ENCODE measurements at regions not wholly inside any gene's neighbourhood (a gene's known extent, or its start where the extent isn't known, plus 50 kb on each side); places are given as distances from the start of the nearest gene placed in this dataset.
"Not testable (repeated sequence)": the region's sequence is repeated elsewhere in the genome, so short reads cannot be mapped to it uniquely, and the experiment has no call there.

DNA sequence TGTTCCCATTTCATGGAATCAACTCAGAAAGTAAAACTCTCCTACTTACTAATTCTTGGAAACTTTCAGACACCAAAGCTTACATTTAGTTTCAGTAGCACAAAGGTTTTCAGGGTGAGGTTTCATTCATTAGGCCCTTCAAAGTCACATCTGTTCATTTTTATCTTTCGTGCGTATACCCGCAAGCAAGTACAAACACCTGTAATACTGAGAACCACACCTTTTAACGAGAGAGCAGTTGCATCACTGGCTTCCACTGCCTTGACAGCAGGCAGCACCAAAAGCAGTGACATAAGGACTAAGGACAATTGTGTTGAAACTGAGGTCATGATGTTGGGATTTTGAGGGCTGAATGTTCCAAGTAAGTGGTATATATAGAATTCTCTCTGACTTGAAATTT, 60.5 kb downstream of the GOLGA6L22 start:
- DNase-seq: not testable (repeated sequence)

GRCh38 chr15:22526537-22526936, 67.8 kb downstream of the GOLGA6L22 start:
- DNase-seq: not testable (repeated sequence)

GRCh38 chr15:22527016-22527415, 68.3 kb downstream of the GOLGA6L22 start:
- DNase-seq: not testable (repeated sequence)

DNA sequence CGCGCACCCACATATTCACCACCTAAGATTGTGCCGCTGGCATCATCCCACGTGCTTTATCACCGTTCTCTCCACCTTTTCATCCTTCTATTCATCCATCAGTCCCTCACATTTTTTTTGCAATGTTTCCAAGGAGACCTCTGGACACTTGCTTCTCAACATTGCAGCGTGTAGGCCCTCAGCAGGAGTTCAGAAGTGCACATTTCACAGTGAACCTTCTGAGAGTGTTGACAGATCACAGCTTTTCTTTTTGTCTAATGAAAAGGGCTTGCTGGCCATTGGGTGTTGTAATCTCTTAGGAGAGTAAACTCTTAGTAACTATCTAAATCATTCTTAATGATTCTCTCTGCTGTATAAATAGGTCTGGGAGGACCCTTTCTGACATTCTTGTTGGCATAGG, 70.5 kb downstream of the GOLGA6L22 start:
- DNase-seq: not testable (repeated sequence)

DNA sequence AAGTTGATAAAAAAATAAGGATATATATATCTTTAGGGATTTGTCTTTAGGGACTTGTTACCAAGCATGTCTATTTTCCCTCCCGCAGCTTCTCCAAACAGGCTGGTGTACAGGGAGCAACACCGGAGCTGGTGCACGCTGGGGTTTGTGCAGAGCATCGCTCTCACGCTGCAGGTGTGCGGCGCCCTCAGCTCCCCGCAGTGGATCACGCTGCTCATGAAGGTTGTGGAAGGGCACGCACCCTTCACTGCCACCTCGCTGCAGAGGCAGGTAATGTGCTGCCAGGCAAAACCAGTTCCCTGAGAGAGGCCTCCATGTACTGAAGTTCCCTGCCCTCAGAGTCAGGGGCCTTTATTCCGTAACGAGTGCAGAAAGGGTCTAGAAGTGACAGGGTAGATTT, 101.0 kb downstream of the GOLGA6L22 start:
- DNase-seq: not testable (repeated sequence)

DNA sequence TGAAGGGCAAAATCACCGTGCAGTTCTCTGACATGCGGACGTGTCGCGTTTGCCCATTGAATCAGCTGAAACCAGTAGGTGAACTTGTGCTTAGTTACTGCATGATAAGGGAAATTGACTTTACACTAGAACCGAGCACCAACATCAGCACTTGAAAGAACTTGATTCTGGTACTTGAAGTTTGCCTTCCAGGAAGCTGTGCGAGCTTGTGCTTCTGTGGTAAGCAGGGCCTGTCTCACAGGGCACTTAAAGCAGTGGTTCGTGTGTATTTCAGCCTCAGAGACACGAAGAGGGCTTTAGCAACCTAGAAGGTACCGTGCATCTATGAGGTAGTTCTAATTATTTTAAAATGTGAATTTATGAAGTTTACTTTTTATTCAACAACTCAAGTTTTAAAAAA, 103.0 kb downstream of the GOLGA6L22 start:
- DNase-seq: not testable (repeated sequence)

DNA sequence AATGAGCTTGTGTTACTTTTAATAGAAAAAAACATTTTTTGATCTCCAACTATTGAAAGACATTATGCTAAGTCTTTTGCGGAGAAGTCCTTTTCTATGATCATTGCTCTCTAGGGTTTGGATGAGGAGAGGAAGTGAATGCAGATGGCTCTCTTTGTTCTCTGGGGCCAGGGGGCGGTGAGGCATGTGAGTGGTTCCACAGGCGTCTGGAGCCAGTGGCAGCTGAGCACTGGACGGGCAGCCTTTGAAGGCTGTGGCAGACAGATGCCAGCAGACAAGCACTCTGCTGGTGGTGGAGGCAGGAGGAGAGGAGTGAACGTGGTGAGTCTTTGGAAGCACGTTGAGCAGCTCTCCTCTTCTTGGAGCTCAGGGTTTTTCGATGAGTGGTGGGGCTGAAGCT, 107.8 kb downstream of the GOLGA6L22 start:
- DNase-seq: not testable (repeated sequence)

DNA sequence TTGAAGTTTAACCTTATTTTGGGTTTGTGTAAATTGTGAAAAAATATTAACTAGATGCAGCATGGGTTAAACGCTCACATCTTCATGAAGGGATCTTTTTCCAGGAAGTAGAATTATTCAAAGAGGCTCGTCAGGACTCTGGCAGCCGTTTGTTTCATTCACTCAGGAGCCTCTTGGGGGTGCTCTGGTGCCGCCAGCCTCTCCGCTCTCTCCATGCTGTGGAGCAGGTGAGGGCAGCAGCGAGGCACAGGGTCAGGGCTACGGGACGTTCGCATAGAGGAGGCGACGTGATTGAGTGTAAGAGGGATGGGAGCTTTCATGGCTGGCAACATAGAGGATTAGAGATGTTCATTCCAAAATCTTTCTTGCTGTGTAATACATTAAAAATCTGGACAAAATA, 110.8 kb downstream of the GOLGA6L22 start:
- not testable (repeated sequence) for DNase-seq

DNA sequence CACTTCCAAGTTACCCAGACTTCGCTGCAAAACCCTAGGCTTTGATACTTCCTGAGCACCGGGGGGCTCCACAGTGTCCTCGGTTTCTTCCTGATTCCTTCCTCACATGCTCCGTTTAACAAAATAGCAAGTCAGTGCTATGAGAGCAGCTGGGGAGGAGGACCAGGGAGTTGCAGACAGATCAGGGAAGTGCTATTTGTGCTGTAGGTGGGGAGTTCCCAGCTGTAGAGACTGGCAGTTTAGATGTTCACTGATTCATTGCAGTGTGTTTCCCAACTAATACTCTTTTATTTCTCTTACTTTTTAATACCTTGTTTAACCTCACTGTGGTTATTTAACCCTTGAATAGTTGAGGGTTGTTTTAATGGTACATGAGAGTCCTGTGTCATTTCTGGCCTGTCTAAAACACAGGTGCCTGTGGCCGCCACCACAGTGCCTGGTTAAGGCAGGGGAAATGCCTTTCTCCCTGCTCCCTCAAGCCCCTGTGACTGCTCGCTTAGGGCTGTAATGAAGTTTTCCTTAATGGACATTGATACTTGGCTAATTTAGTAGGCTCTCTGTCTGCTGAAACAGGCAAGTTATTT, 113.5 kb downstream of the GOLGA6L22 start:
- DNase-seq: peak; percentile 47 to 68

DNA sequence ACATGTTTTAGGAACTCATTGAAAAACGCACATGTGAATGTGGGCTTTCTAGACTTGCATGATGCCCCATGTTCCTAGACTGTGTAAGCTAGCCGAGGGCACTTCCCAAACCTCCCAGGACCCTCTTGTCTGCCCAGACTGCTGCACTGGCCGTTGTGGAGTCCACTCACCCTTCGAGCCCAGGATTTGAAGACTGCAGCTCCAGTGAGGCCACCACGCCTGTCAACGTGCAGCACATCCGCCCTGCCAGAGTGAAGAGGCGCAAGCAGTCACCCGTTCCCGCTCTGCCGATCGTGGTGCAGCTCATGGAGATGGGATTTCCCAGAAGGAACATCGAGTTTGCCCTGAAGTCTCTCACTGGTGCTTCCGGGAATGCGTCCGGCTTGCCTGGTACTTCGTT, 114.1 kb downstream of the GOLGA6L22 start:
- not testable (repeated sequence) for DNase-seq

GRCh38 chr15:22577828-22578227, 119.1 kb downstream of the GOLGA6L22 start:
- DNase-seq: not testable (repeated sequence)

- DNase-seq: not testable (repeated sequence)
Observed at GRCh38 chr15:22579213-22579612, 120.5 kb downstream of the GOLGA6L22 start.

DNA sequence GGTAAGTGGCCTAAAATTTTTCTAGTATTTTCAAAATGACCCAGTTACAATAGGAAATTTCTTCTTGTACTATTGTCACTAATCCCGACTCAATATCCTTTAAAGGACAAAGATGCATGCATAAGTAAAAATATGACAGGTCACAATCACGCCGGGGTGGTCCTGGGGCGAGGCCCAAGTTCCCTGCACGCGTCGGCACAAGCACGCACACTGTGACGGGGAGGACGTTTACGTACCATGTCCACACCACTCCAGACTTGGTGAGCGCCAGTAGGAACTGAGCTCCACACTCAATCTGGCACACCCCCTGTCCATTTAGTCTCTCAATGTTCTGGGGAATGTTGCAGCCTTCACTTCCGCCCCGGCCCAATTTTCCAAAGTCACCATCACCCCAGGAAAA, 128.7 kb downstream of the GOLGA6L22 start:
- not testable (repeated sequence) for DNase-seq

DNA sequence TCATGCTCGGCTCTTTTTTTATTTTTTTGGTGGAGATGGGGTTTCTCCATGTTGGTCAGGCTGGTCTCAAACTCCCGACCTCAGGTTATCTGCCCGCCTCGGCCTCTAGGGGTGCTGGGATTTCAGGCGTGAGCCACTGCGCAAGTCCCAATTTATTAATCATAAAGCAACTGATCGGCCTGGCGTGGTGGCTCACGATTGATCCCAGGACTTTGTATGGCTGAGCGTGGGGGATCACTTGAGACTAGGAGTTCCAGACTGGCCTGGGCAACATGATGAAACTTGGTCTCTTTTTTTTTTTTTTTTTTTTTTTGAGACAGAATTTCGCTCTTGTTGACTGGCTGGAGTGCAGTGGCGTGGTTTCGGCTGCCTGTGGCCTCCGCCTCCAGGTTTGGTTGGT, 139.8 kb downstream of the GOLGA6L22 start:
- DNase-seq: not testable (repeated sequence)

DNA sequence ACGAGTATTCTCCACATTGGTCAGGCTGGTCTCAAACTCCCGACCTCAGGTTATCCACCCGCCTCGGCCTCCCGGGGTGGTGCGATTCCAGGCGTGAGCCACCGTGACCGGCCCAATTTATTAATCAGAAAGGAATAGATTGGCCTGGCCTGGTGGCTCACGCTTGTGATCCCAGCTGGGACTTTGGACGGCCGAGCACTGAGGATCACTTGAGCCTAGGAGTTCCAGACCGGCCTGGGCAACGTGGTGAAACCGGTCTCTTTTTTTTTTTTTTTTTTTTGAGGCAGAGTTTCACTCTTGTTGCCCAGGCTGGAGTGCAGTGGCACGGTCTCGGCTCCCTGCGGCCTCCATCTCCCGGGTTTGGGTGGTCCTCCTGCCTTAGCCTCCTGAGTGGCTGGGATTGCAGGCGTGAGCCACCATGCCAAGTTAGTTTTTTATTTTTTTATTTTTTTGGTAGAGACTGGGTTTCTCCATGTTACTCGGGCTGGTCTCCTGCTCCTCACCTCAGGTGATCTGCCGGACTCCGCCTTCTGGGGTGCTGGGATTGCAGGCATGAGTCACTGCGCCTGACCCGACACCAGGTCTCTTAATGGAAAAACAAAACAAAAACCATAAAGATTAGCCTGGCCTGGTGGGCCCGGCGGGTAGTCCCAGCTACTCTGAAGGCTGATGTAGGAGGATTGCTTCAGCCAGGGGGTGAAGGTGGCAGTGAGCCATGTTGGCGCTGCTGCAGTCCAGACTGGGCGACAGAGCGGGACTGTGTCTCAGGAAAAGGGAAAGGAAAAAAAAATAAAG, 141.0 kb downstream of the GOLGA6L22 start:
- DNase-seq: not testable (repeated sequence)

DNA sequence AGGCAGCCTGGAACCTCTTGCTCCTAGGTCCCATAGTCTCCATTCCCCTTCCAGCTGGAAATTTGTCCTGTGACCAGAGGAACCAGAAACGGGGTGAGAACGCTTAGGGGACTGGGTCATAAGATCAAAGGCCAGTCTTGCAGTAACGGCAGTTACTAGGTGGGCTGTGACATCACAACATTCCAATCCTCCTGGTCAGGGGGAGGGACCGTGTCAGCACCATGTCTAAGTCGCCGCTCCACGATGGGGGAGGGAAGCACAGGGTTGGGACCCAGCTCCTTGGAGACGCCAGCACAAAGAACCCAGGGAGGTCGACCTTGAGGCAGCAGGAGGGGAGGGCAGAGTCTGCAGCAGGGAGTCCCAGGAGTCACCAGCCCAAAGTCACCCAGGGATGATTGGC, 158.3 kb downstream of the GOLGA6L22 start:
- not testable (repeated sequence) for DNase-seq

GRCh38 chr15:22631789-22632188, 154.7 kb upstream of the NIPA1 start:
- not testable (repeated sequence) for DNase-seq

DNA sequence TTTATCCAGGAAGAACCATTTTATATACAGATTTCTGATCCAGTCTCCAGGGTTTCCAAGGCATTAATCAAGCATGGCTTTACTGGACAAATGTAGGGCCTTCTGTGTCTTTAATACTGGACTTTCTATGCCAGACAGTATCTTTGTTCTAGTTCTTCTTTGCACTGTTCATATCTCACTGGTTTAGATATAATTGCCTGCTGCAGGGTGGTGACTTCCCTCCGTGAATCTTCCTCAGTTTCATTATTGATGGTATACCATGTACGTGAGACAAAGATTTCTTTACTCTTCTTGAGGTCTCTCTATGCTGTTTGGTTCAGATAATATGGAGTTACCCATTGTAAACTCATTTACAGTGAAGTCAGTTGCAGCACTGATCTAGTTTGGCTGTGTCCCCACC, 146.5 kb upstream of the NIPA1 start:
- DNase-seq: not testable (repeated sequence)

- DNase-seq: not testable (repeated sequence)
Observed at GRCh38 chr15:22649458-22649857, 137.0 kb upstream of the NIPA1 start.

DNA sequence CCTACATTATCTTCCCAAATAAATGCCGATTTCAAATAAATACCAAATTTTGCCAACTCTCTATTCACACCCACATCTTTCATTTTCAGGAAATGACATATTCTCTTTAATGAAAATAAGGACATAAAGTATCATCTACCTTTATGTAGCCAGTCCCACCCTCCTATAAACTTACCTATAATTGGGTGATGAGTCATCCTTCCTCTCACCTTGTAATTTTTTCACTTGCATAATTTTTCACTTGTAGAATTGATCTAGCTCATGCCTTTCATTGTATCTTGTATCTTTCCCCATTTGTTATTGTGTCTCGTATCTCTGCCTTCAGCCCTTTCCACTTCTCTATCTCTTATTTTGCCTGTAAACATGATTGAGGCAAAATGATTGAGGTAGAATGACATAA, 135.3 kb upstream of the NIPA1 start:
- not testable (repeated sequence) for DNase-seq

- peak; percentile 11 to 46 for DNase-seq
Observed at GRCh38 chr15:22664294-22665058, 122.0 kb upstream of the NIPA1 start.

DNA sequence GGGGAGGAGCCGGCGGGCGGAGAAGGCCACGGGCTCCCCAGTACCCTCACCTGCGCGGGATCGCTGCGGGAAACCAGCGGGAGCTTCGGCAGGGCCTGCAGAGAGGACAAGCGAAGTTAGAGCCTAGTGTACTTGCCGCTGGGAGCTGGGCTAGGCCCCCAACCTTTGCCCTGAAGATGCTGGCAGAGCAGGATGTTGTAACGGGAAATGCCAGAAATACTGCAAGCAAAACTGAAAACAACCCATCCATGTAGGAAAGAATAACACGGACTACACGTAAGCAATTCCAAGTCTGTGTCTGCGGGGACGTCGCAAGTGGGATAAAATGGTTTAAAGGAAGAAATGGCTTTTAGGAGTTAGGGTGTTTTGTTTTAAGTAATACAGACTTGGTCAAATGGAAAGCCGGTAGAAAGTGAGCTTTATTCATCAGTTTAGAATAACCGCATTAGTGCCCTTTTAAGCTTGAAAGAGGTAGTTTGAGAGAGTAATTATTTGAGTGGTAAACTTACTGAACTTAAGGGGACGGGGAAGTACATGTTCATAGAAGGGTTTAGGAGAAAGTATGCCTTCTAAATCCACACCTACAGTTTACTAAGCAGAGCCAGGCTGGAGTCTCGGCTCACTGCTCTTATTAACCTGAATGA, 121.3 kb upstream of the NIPA1 start:
- peak in 1 of 2 donors; percentile 6 for DNase-seq

DNA sequence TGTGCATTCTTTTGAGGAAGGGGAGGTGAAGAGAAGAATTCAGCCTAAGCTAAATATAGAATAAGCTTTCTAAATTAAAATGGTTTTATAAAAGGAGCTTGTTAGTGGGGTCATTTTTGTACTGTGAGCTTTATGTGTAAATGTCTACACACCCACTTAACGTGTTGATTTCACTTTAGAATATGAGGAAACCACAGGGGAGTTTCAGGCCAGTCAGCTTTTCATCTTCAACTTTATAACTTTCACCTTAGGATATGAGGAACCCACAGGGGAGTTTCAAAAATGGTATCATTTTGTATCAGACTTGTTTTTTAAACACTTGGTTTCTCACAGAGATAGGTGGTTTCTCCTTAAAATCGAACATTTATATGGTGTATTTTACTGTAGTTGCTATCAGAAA, 120.7 kb upstream of the NIPA1 start:
- not testable (repeated sequence) for DNase-seq

All from inflammatory macrophage (primary cell).